CD4-positive, alpha-beta T cell treated with Interleukin-1 beta for 1 hour (primary cell): ENCODE measurements at regions not wholly inside any gene's neighbourhood (a gene's known extent, or its start where the extent isn't known, plus 50 kb on each side); places are given as distances from the start of the nearest gene placed in this dataset.

ENCODE experiments used
- DNase-seq, 2 donors: peaks; one replicate each; pipeline ENCODE4 v3.0.0-alpha.2; 2020 to 2022

DNA sequence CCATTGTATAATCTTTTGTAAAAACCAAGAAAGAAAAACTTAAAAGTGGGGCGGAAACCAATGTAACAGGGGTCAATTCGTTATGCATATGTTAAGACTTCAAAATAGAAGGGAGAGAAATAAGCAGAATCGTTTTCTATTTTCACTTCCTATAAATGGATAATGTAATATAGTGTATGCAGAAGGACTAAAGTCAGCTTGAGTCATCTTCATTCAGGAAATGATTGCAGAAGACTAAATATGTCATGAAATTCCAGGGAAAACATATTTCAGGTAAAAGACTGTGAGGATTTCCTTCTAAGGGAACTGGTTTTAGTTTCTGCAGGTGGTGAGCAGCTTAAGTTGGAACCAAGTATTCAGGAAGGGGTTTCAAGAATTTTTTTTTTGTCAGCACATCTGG lies 753.3 kb downstream of the IRX1 start:
- no peak for DNase-seq

DNA sequence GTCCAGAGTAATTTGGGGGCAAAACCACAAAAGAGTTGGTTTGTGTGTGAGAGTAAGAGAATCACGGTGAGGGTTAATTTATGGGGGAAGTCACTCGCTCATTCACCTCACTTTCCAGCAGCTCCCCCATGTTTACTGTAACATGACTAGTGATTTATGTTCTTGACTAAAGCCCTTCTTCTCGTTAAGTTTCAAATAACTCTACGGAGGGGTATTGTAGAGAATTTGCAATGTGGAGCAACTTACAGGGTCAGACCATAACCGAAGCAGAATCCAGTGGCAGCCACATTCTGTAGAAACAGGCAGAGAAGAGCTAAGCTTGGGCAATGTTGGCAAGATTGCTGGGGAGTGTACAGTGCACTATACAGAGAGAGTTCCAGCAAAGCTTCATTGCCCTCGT lies 760.6 kb downstream of the IRX1 start:
- DNase-seq = no peak

DNA sequence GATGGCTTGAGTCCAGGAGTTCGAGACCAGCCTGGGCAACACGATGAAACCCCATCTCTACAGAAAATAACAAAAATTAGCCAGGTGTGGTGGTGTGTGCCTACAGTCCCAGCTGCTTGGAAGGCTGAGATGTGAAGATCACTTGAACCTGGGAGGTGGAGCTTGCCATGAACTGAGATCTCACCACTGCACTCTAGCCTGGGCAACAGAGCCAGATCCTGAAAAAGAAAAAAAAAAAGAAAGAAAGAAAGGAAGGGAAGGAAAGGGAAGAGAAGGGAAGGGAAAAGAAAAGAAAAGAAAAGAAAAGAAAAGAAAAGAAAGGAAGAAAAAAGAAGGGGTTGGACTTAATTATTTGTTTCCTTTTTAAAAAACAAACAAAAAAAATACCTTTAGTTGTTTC lies 764.2 kb downstream of the IRX1 start:
- no peak for DNase-seq

- no peak for DNase-seq
Observed at GRCh38 chr5:4361753-4362152, 766.1 kb downstream of the IRX1 start.

GRCh38 chr5:4362411-4362810 lies 766.8 kb downstream of the IRX1 start:
- no peak for DNase-seq

DNA sequence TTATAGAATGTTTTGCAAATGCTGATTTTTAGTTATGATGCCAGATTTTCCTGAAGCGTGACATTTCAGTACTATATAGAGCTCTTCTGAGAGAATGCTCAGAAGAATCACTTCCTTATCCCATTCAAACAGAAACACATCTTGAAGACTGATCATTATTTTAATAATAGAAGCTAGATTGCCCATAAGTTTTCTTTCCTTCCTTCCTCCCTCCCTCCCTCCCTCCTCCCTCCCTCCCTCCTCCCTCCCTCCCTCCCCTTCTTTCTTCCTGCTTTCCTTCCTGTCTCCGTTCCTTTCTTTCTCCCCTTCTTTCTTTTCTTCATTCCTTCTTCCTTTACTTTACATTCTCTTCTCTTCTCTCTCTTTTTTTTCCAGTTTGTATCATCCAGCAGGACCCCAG lies 767.4 kb downstream of the IRX1 start:
- DNase-seq = no peak

GRCh38 chr5:4366628-4367027 lies 771.0 kb downstream of the IRX1 start:
- DNase-seq = no peak

DNA sequence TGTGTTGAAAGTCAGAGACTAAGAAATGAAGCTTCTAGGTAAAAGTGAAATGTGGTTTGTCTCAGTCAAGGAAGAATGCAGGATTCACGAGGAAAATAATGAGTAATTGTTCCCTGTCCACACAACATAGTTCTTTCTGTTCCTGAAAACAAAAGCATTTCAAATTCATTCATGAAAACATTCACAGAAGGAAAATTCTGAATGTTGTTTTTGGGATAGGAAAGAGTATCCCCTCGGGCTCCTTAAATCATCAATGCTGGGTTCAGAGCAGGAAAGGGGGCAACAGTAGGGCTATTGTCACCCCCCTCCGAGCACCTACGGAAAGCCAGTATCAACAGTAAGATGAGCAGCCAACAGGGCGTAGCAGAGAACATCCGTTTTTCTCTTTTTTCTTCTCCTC lies 769.9 kb upstream of the ADAMTS16 start:
- DNase-seq = no peak

DNA sequence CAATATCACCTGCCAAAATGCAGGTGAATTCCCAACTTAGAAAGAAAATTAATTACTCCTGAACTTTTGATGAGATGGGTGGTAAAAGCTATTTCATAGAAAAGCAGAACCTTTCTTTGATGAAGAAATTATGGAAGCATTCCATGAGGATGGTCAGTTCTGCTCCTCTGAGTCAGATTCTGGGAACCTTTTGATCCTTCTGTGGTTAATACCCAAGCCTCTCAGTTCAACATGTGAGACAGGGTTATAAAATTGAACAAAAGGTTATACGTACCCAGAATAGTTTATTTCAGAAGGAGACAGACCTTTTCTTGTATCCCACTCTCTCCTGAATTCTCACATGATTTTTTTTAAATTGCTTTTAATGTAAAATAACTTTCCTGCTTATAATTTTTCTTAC lies 767.6 kb upstream of the ADAMTS16 start:
- no peak for DNase-seq

DNA sequence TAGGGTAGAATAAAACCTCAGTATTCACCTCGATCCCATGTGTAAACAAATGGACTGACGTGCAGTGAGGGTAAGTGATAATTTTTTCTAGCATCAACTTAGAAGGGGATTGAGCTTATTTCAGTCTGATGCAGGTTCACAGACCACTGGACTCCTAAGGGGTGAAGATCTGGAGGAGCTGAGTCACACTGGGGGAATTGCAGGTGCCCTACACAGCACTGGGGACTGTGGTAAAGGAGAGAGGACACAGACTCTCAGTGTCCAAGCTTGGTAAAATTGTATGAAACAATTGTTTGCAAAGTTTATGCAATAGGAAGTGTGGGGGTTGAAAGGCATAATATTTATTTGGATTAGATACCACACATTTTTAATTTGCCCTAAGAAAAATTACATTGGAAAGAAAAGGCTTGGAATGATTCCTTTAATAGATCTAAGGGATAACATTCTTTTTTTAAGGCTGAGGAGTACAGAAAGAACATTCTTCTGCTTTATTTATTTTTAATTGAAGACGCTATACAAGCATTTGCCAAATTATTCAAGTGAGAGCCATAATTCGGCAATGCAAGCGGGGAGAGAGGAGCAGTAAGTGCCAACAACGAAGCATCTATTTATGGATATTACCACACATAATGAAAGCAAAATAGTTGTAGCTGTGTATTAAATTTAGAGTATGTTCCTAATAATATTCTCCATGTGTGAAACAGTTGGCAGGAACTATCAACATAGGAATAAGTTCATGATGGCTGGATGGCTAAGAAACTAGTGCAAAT lies 766.9 kb upstream of the ADAMTS16 start:
- no peak for DNase-seq

DNA sequence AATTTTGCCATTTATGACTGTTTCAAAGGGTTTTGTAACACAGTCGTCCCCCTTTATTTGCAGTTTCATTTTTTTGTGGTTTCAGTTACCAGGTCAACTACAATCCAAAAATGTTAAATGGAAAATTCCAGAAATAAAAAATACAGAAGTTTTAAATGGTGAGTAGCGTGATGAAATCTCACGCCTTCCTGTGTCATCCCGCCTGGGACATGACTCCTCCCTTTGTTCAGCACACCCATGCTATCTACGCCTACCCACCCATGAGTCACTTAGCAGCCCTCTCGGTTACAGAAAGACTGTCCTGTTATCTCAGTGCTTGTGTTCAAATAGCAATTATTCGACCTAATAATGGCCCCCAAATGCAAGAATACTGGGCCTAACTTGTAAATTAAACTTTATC lies 765.3 kb upstream of the ADAMTS16 start:
- no peak for DNase-seq

- no peak for DNase-seq
Observed at GRCh38 chr5:4375640-4376039, 764.5 kb upstream of the ADAMTS16 start.

DNA sequence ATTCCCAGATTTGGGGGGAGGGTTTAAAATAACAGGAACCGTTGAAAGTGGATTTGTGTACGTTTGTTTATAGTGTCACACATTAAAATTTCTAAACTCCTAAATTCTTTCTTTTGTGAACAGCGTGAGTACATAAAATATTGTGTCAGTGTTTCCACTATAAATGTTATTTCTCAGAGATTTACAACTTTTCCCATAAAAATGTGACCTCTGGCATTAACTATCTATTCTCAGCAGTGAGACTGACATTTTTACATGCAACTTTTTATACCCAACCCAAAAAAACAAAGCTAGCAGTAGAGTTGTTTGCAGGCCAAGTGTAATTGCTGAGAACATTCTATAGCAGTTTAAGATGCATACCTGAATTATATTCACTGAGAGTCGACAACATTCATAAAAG lies 757.0 kb upstream of the ADAMTS16 start:
- no peak for DNase-seq

DNA sequence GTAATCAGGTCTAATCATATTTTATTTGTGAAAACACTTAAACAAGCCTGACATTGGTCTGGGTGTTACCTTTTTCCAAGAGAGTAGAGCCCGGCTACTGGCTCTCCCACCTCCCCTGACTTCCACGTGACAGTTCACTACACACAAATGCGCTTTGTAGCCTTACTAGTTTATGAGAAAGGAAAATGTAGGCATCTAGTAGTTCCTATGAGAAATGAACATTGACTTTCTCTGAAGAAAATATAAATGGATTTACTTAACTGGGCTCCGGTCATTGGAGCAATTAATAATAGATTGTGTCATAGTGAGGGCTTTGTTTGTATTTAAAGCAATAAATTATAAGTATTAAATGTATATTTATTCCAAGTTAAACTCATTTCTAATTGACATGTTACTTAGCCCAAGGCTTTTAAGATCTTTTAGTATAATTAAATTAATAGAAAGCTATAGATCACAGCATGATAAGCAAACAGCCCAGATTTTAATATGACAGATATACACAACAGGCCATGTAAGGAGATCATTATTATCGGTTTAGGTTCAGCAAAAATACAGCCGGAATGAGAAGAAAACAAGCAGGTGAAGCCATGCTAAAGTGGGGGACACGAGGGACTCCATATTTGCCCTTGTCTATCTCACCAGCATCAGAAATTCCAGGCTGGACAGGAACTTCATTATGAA lies 756.5 kb upstream of the ADAMTS16 start:
- DNase-seq = no peak

DNA sequence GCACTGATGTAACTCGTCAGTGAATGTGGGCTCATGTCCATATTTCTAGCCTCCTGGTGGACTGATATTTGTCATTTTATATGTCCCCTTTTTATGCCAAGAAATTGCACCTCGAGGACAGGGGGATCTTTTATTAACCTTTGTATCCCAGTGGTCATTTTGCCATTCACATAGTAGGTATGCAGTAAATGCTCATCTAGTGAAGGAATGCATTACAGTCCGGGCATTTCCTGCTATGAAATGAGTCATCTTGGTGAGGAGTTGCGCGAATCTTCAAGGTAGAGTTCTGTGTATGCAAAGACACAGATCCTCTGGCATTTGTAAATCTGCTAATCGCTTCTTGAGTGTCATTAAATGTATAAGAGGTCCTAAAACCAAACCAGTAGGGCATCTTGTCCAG lies 755.5 kb upstream of the ADAMTS16 start:
- DNase-seq = no peak

DNA sequence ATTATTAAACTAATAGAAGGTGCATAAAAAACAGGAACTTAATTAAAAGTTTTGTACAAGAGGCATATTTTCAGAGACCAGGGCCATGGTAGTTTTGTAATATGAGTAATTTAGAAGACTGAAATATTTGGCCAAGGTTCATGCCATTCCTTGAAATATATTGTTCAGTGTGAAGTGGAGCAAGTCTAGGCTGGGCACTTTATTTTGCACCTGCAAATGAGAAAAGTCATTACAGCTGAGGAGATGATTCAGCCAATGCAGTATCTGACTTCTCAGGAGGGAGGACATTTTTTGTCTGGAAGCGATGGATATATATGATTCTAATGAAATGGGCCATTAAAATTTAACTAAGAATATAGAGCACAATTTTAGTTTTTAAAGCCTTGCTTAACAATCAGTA lies 754.0 kb upstream of the ADAMTS16 start:
- no peak for DNase-seq

DNA sequence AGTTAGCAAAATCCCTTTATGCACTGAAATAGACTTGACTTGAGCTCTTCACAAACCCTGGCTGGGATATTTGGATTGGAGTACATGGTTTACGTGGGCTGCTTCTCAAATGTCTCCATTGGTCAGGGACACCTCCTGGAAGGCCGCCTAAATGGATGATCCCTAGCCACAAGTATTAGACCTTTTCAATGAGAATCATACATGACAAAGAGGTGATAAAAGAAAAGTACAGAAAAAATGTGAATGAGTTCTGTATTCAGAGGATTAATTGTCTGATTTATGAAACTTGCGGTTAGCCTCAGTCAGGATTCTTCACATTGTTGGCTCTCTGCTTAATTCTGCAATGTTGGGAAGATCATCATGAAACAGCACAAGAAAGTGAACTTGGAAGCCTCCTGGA lies 752.8 kb upstream of the ADAMTS16 start:
- DNase-seq = no peak

- DNase-seq = no peak
Observed at GRCh38 chr5:4395752-4396151, 744.4 kb upstream of the ADAMTS16 start.

GRCh38 chr5:4405614-4406219 lies 734.4 kb upstream of the ADAMTS16 start:
- no peak for DNase-seq

GRCh38 chr5:4410151-4410550 lies 730.0 kb upstream of the ADAMTS16 start:
- no peak for DNase-seq

DNA sequence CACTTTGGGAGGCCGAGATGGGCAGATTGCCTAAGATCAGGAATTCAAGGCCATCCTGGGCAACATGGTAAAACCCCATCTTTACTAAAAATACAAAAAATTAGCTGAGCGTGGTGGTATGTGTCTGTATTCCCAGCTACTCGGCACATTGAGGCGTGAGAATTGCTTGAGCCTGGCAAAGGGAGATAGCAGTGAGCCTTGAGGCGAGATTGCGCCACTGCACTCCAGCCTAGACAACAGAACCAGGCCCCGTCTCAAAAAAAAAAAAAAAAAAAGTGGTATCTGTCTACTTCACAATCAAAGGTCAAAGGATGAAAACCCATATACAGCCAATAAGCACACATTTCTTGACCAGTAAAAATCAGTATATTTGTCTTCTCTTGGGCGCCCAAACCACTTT lies 728.5 kb upstream of the ADAMTS16 start:
- DNase-seq = no peak

GRCh38 chr5:4413996-4414395 lies 726.1 kb upstream of the ADAMTS16 start:
- no peak for DNase-seq

GRCh38 chr5:4418084-4418483 lies 722.0 kb upstream of the ADAMTS16 start:
- DNase-seq = no peak

- DNase-seq = no peak
Observed at GRCh38 chr5:4419281-4419680, 720.8 kb upstream of the ADAMTS16 start.
